GM21360 (cell line): ENCODE measurements at regions not wholly inside any gene's neighbourhood (a gene's known extent, or its start where the extent isn't known, plus 50 kb on each side); places are given as distances from the start of the nearest gene placed in this dataset.
"Not testable (repeated sequence)": the region's sequence is repeated elsewhere in the genome, so short reads cannot be mapped to it uniquely, and the experiment has no call there.

Experiments used
- ATAC-seq: cut with Tn5 transposase; IDR thresholded peaks from one replicate; pipeline ENCODE4 v1.9.1; 2021; ENCODE audit warnings: mild to moderate bottlenecking, moderate library complexity; ENCODE audit not compliant: unreplicated experiment

DNA sequence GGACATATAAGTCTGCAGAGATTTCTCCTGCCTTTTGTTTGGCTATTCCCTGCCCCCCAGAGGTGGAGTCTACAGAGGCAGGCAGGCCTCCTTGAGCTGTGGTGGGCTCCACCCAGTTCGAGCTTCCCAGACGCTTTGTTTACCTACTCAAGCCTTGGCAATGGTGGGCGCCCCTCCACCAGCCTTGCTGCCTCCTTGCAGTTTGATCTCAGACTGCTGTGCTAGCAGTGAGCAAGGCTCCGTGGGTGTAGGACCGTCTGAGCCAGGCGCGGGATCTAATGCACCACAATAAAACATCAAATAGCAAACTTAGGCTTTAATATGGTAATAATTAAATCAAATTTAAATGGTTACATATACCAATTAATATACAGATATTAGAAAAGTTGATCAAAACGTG lies 525.4 kb downstream of the RERGL start:
- ATAC-seq: not testable (repeated sequence)

GRCh38 chr12:17550011-17550410 lies 540.0 kb downstream of the RERGL start:
- no peak for ATAC-seq

DNA sequence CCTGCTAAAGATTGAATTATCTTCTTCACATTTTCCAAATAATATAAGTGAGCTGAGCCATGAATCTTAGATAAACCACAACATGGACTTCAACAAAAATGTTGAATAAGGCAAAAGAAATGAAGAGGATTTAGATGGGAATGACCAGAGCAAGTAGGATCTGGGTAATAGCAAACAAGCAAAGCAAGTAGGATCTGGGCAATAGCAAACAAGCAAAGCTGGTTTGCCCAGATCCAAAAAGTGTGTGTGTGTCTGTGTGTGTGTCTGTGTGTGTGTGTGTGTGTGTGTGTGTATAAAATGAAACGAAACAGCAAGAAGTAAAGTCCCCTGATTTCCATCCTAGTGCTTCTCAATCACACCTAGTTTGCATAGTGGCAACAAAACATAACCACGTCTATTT lies 549.1 kb downstream of the RERGL start:
- no peak for ATAC-seq

- no peak for ATAC-seq
These were observed 561.6 kb downstream of the RERGL start for GRCh38 chr12:17528394-17528793.

- ATAC-seq: no peak
These were observed 563.0 kb downstream of the RERGL start for GRCh38 chr12:17527021-17527420.

GRCh38 chr12:17511369-17511768 lies 578.6 kb downstream of the RERGL start:
- no peak for ATAC-seq

- ATAC-seq: no peak
These were observed 582.7 kb downstream of the RERGL start for GRCh38 chr12:17507336-17507735.

DNA sequence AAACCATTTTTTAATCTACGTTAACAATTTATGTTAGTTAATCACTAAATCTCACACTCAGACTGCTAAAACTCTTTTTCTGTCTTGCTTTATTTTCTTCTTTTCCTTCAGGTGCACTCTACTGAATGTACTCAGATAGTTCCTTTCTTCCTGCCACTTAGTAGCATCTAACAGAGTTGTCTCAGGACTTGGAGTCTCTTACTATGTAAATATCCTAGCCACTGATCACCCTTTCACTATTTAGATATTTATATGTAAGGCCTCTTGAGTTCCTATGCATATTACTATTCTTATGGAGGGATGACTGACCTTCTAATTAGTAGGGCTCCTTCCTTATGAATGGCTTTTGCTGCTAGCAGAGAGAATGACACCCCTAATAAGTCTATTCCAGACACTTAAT lies 586.3 kb downstream of the RERGL start:
- no peak for ATAC-seq

- ATAC-seq: no peak
These were observed 600.5 kb downstream of the RERGL start for GRCh38 chr12:17489452-17489851.

DNA sequence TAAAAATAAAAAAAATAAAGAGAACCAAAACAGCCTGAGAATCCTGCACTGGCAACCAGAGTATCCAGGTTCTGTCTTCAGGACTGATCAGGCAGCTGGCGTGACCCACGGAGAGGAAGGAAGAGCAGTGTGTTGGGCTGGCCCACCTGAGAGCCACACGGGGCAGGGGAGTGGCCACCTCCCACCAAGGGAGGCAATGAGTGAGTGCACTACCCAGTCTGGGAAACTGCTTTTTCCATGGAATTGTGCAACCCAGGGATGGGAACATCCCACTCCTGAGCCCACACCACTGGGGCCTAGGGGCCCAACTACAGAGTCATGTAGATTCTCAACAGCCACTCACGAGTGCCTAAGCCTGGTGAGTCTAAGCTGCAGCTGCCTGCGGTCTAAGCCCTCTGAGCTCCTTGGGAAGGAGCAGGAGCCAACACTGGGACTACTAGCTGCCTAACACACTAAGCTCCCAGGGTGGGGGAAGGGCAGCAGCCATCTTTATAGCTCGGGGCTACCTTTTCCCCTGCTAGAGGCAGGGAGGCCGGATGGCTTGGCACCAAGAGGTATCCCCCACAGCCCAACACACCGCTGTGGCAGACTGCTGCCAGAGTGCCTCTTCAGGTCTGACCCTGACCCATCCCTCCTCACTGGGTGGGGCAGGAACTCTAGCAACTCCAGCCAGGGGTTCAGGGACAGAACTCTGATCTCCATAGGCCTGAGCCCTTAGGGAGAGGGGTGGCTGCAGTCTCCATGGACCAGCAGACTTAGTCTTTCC lies 610.9 kb downstream of the RERGL start:
- no peak for ATAC-seq

- ATAC-seq: no peak
These were observed 619.5 kb downstream of the RERGL start for GRCh38 chr12:17470460-17470859.

GRCh38 chr12:17459214-17459613 lies 630.8 kb downstream of the RERGL start:
- ATAC-seq: no peak

DNA sequence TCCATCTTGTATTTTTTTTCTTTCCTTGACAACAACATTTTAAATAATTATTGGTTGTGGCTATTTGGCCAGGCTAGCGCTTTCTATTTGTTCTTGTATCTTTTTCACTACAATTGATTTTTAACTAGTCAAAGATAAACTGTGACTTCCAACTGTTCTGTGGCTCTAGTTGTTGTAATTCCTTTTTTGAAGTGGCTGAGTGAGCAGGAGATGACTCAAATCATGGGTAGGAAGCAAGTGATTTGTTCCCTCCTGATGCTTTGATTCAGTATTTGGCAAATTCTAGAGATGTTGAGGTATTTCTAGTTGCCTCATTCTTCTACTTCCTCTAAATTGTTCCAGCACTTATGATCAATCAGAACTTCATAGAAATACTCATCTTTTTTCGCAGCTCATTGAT lies 633.5 kb downstream of the RERGL start:
- ATAC-seq: no peak

DNA sequence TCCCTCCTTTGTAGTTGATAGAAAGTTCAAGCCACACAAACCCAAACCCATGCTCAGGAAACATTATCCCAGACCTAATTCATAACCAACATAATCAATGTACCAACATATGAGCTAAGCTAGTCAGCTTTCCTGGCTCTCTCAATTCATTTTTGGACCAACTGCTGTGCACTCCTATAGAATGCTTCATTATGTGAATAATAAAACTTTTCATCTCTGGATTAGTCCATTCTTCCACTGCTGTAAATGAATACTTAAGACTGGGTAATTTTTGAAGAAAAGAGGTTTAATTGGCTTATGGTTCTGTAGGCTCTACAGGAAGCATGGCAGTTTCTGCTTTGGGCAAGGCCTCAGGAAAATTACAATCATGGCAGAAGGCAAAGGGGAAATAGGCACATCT lies 651.9 kb downstream of the RERGL start:
- no peak for ATAC-seq

DNA sequence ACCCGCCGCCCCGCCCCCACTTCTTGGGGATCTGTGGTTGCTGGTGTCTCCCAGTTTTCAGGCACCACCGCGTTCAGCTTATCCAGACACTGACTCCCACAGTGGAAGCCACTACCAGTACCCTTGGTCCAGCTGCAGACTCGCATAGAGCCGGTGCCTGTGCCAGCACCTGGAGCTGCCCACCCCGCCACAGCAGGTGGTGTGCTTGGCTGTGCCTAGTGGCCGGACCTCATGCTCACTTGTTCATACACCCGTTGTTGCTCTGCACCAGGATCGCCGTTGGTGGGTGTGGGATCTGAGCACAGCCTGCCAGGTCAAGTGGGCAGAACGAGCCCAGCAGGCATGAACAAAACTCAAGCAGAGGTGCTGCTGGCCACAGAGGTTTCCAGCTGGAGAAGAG lies 673.2 kb downstream of the RERGL start:
- ATAC-seq: no peak

DNA sequence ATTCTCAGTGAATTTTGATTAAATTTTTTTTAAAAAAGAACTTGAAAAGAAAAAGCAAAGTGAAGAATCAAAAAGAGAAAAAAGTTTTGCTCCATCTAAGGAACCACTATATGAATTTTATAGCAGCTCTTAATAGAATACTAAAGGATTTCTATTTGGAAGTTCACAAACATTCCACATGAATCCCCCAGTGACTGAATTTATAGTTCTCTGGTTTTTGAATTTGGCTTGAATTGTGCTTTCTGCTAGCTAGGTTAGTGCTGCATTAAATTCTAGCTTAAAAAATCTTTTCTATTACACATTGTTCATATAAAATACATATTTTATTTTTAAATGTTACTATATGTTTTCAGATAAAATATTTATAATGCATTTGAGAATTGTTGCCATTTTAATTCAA lies 675.4 kb downstream of the RERGL start:
- no peak for ATAC-seq

DNA sequence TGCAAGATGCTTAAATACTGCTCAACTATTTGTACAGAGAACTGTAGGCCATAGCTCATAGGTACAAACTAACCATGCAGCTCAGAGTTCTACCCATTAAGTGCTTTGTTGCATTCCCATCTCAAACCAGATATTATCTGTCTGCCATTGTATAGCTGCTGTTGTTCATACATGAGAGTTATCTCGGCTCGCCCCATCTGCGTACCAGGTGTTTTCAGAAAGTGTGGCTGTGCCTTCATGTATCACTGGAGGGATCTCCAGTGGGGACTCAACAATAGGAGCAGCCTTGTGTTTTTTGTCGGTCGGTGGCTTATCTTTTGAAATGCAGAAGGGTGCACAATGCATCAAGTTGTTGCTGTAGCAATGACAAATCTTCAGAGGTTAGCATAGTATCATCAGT lies 678.3 kb downstream of the RERGL start:
- no peak for ATAC-seq

DNA sequence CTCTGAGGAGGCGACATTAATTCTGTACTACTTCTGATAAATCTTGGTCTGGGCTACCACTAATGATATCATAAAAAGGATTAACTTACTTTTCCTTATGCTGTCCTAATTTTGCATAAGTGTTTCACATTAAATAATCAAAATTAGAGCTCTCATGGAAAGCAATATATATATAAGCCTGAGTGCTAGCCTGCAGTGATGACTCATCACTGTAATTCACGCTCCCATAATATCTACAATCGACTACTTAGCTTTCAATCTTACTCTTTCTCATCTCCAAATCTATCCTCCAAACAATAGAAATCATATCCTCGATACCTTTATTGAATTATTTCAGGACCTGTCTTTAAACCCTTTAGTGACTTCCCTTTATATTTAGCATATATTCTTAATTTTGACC lies 701.3 kb downstream of the RERGL start:
- no peak for ATAC-seq

DNA sequence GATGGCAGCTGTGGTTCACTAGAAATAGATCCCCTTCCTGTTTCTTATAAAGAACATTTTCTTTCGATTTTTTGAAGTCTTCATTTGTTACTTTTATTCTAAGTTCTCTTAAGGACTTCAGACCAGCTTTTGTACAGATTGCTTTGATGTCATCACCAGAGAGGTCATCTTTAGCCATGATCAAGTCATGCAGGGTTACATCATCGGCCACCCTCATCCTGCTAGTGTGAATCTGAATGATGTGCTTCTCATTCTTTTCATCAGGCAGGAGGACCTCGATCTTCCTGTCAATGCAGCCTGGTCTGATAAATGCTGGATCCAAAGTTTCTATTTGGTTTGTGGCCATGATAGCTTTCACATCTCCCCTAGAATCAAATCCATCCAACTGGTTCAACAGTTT lies 706.7 kb downstream of the RERGL start:
- no peak for ATAC-seq

DNA sequence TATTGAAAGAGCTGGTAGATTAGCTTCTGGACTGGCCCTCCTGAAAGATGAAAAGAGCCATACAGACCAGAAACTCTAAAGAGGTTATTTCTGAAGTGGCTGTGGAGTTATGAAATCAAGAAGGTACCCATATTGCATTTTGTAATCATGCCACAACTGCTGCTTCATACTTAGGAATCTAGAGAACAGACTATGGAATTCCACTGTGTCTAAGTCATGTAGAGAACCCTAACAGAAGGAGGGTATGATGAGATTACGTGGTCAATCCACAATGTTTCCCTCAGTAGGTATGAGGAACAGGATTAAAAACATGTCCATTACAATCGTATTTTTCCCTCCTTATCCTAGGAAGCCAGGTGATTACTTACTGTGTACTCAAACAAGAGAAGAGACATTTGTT lies 708.8 kb downstream of the RERGL start:
- no peak for ATAC-seq

GRCh38 chr12:17372508-17372907 lies 717.5 kb downstream of the RERGL start:
- no peak for ATAC-seq

DNA sequence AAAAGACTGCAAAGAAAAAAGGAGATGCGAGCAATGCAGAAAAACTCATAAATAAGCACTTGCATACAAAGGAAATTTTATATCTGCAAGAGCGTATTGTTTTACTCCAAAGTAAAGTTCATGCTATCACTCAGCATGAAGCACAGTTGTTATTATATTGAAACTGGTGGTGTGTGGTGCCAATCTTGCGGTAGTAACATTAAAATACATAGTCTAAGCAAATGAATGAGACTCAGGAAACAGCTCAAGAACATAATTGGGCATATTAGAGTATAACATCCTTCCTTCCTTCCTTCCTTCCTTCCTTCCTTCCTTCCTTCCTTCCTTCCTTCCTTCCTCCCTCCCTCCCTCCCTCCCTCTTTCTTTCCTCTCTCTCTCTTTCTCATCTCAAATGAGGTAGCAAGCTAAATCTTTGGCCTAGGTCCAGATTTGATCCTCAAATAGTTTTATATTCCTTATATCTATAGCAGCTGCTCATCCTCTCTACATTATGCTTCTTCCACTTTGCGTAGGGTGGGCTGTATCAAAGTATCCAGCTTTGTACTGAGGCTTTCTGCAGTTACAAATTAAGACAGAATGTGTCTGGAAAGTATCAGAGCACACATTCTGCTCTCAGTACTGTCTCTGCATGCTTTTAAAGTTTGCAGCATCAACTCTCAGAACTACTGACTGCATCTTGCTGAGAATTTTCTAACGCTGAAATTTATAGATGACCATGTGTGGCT lies 718.3 kb downstream of the RERGL start:
- no peak for ATAC-seq

- ATAC-seq: no peak
These were observed 719.4 kb downstream of the RERGL start for GRCh38 chr12:17370621-17371020.
